ENCODE measurements at regions not wholly inside any gene's neighbourhood (a gene's known extent, or its start where the extent isn't known, plus 50 kb on each side); places are given as distances from the start of the nearest gene placed in this dataset.

GRCh38 chr5:8700671-8701070 is 831.7 kb downstream of the MTRR start:
- POLR2A ChIA-PET, result no interaction called here

More at GRCh38 chr5:8700671-8701070, 831.7 kb downstream of the MTRR start:
- in situ Hi-C loops (cut with MboI) (no loop called here), intact Hi-C loops (cut with micrococcal nuclease; ENCODE audit: unreplicated experiment) (no loop called here)
- FAIRE-seq, result no peak
- H3K27ac ChIP-seq (ENCODE audit: control insufficient read depth, insufficient read depth), result no peak overlapping the region
- no peak overlapping the region for H3K4me2 ChIP-seq (ENCODE audit: control insufficient read depth, insufficient read depth)
- no peak for ATAC-seq
- ChIA-PET SMC1A (ENCODE audit: uncharacterized antibody, unreplicated experiment) (interaction anchor here (0.8 kb wide), 1 partner anchor 948 kb away, joined by 3 read pairs; no protein-coding TSS in a partner anchor), RAD21 (ENCODE audit: unreplicated experiment) (no interaction called here), CTCF (interaction anchor here (0.6 kb wide), 1 partner anchor 9 kb away, joined by 3 read pairs; no protein-coding TSS in a partner anchor)
- whole genome bisulfite sequencing (ENCODE audit: insufficient coverage, insufficient replicate concordance, low lambda C conversion rate, missing lambda C conversion rate), result 51% methylated on average over 7 of the region's 7 CpGs
- no peaks in the 10 kb centered on the region for H3K27me3 ChIP-seq (replicated peaks in 1 of 2; ENCODE audit: control insufficient read depth in 2 of 2, insufficient read depth in 2 of 2, low read length in 1 of 2)
- TF ChIP-seq NFIC (IDR thresholded peaks at IDR 0.05; ENCODE audit: low read depth, low read length) (no peak), IRF4 (IDR thresholded peaks at IDR 0.05; ENCODE audit: low read depth, low read length) (no peak), SIX5 (IDR thresholded peaks at IDR 0.05; ENCODE audit: low read depth, low read length, severe bottlenecking) (no peak), ZNF687 (IDR thresholded peaks at IDR 0.05) (no peak), TCF12 (IDR thresholded peaks at IDR 0.05; ENCODE audit: low read depth, low read length) (no peak), SMC3 (IDR thresholded peaks at IDR 0.05; ENCODE audit: borderline replicate concordance, low read length) (no peak), BCL11A (IDR thresholded peaks at IDR 0.05; ENCODE audit: low read depth, low read length) (no peak), SMARCA5 (IDR thresholded peaks at IDR 0.05) (no peak), PAX5 (IDR thresholded peaks at IDR 0.05; ENCODE audit: borderline replicate concordance, low read depth, low read length) (no peak), BRCA1 (IDR thresholded peaks at IDR 0.05; ENCODE audit: low read depth, low read length) (no peak), POLR2AphosphoS2 (IDR thresholded peaks at IDR 0.05; ENCODE audit: low read depth, low read length) (no peak), IKZF1 (conservative IDR thresholded peaks at IDR 0.05) (no peak), ZBTB11 (CRISPR knock-in tag; IDR thresholded peaks at IDR 0.05) (no peak), HDGF (IDR thresholded peaks at IDR 0.05) (no peak)
- no peaks in the 10 kb centered on the region for H4K20me1 ChIP-seq (ENCODE audit: control insufficient read depth, insufficient read depth)
- H3K79me2 ChIP-seq (ENCODE audit: control insufficient read depth, insufficient read depth, low read length), result no peaks in the 10 kb centered on the region
- H3K4me1 ChIP-seq (ENCODE audit: control insufficient read depth, insufficient read depth, low read length), result no peaks in the 10 kb centered on the region
- BruUV-seq (replicated peaks), result no TSS peak
- no peak overlapping the region for H3K9ac ChIP-seq (ENCODE audit: control insufficient read depth, insufficient read depth, low read length)
- H2AFZ ChIP-seq (ENCODE audit: control insufficient read depth, low read depth, low read length), result no peak overlapping the region
- no peaks in the 10 kb centered on the region for H3K9me3 ChIP-seq (replicated peaks; ENCODE audit: control insufficient read depth, insufficient read depth, low read length)
- no peak for DNase-seq (ENCODE audit: low read depth, low spot score)
- no peaks in the 10 kb centered on the region for H3K36me3 ChIP-seq (ENCODE audit: control insufficient read depth in 2 of 2, insufficient read depth in 2 of 2, low read length in 1 of 2)
- H3K4me3 ChIP-seq, result no peak overlapping the region

Measured in GM12878 (cell line).